Fibroblast of skin of left biceps (primary cell): ENCODE measurements at regions not wholly inside any gene's neighbourhood (a gene's known extent, or its start where the extent isn't known, plus 50 kb on each side); places are given as distances from the start of the nearest gene placed in this dataset.

Experiments
- DNase-seq, 2 experiments: peaks; one replicate each; pipeline ENCODE4 v3.0.0-alpha.2; 2013; ENCODE audit warnings: low read depth in 2 of 2

DNA sequence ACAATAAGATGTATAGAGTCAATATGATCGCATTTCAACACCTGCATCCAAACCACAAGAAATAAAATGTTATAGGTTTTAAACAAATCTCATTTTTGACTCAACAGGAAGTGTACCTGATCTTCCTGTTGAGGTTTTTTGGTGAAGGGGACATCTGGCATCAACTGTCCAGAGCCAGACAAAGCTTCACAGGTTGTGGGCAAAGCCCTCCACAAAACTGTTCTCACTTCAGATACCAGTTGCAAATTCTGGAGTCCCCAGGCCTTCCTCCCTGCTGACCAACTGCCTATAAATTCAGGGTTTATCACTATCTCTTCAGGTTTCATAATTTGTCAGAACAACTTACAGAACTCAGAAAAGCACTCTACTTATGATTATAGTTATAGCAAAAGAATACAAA is 326.1 kb upstream of the CAMK1G start:
- DNase-seq = no peak

DNA sequence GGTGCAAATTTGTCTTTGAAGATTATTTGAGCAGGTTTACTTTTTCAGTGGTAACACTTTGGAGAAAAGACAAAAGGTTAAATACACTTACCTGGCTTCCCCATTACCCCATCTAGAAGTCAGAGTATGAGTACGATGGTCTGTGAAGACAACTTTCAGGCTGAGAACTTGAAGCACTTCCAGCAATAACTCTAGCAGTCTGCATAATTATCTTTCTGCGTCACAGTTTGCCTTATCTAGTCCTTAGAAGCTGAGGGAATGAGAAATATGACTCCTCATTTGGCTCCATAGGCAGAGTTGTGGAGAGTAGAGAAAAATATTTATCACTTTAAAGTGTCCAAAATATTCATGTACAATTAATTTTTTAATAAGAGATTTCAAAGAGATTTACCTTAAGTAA is 323.4 kb upstream of the CAMK1G start:
- no peak for DNase-seq

- DNase-seq = no peak
Observed at GRCh38 chr1:209262631-209263030, 320.9 kb upstream of the CAMK1G start.

DNA sequence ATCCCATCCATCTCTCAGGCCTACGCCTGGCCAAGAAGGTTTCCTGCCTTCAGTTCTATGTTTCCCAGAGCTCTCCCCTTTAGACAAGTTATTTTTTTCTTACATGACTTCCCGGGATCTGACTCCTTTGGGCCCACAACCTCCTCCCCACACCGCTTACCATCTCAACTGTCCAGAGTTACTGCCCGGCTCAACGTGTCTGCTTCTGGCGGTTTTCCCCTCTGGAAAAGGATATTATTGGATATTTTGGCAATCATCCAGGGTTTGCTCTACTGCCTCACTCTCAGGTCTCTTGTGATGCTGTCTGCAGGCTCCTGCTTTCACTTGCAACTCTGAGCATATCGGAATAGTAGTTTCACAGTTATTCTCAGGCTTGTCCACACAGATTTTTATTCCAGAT is 318.2 kb upstream of the CAMK1G start:
- DNase-seq = no peak

- no peak for DNase-seq
Observed at GRCh38 chr1:209266590-209267205, 316.8 kb upstream of the CAMK1G start.

DNA sequence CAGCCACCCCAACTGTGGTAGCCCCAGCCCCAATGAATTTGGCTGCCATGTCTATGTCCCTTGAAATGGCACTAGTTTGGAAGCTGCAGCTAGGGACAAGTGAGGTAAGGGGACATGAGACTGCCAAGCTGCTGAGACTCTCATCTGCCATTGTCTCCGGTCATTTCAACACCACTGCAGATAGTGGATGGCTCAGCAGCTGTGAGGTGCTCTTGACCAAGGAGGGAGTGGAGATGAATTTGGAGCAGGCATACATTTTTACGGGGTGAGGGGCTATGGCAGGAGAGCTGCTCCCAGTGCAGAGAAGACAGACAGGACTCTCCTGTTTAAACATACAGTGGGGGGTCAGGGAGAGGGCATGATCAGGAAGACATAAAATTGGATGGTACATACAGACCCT is 315.5 kb upstream of the CAMK1G start:
- DNase-seq = no peak

DNA sequence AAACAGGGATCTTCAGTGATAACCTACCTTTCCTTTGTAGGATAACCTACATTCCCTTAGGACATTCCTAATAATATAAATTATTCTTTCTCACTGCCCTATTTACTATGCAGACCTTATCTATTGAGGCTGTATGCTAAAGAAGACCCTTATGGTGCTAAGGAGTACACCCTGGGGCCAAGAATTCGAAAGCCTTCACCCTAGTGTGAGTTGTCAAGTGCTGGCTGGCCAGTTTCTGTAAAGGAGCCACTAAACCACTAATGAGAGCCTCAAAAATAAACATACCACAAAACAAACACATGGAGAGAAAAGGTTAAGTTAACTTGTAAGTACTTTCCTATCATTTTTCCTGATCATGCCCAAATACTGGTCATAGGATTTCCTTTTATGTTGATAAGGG is 315.0 kb upstream of the CAMK1G start:
- DNase-seq = no peak

GRCh38 chr1:209276321-209276720 is 307.2 kb upstream of the CAMK1G start:
- DNase-seq = no peak

DNA sequence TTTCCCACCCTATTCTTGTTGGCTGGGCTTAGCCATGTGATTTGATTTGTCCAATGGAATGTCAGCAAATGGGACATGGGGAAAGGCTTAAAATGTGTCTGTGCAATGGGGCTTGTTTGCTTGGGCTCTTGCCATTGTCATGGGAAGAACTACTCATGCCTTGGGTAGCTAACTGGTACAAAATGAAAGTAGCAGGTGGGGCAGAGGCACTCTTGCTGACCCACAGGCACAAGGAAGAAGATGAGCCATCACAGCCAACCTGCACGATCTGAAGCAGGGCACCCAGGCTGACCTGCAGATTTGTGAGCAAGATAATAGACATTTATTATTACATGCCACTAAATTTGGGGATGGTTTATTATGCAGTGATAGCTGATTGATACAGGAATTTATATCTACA is 305.9 kb upstream of the CAMK1G start:
- no peak for DNase-seq

DNA sequence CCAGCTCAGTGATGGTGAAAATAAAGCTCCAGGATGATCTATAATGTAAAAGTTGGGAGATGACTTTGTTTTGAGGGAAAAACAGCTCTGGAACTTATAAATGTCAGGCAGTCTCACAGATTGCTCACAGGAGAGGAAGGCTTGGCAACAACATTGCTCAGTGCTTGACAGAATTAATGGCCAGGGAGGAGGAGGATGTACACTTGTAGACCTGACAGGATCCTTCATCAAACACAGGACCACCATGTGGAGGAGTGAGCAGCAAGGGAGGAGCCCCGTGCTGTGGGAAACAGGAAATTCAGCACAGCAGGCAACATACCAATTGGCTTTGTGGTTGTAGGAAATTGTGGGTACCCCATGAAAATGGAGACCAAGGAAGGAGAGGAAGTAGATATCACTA is 291.8 kb upstream of the CAMK1G start:
- DNase-seq = no peak

DNA sequence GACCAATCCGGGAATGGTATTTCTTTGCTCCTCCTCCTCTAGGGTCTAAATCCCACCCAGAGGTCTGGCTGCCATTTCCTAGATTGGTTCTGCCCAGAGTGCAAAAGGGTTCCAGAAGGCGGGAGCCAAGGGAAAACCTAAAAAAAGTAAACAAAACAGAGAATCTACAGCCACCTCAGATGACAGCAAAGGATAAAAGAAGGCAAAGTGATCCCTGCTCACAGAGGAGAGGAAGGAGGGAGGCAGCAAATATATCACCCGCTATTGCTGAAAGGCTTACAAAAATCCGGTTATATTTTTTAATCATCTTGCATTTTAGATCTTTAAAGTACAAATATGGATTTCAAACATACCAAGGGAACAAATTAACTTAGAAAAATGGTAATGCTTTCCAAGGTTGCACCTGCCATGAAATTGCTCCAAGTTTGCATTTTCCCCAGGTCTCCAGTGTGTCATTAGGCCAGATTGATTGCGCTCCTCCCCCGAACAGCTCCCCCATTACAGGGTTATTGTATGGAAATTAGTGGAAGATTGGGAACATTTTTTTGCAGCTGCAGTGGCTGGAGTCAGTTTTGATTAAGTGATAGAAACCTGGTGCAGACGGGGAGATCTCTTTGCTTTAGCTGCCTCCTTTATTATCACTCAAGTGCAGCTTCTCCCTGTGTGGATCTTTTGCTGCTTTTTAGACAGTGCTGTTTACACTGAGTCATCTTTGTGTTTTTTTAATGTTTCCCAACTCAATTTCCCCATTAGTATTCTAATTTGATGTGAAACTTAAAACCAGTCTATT is 280.5 kb upstream of the CAMK1G start:
- DNase-seq = no peak

DNA sequence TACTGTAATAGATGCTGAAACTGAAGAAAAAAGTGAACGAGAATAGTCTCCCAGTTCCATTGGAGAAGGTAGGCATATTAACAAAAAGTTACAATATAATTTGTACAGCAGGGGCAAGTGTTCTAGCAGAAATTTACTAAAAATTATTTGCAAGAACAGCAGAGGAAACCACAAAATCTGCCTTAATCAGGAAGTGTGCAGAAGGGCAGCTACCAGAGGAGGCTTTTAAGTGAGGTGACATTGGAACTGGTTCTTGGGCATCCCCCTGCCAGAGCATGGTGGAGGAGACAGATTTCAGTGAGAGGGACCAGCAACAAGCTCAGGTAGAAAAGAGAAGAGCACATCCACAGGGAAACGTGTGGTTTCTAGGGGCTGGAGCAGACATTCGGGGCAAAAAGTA is 279.3 kb upstream of the CAMK1G start:
- no peak for DNase-seq

DNA sequence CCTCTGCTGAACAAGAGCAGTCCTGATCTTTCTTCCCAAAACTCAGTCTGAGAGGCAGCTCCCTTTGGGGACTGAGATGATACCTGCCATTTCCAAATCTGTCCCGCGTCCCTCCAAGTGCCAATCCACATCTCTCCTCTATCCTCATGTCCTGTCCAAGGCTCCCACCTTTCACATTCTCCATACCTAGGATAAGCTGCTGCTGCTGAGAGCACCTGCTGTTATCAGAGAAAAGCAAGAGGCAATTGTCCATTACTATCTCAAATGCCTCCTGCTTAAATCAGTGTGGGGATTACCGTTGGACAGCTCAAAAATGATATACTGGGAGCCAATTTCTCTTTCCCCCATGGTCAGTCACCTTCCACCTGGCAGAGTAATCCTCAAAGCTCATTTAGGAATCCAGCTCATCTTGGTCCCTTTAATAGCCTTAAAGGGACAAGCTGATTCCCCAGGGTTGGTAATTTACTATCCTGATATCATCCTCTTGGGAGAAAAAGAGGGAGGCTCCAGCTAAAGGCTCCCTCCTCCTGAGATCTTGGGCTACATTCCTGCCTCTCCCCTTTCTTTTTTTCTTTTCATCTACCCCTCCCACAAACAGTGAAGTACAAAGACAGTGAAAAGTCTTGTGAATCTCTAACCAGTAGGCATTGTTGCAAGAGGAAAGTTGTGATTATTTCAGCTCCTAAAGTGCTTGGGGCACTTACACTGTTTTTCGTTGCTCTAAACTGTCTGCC is 278.1 kb upstream of the CAMK1G start:
- DNase-seq = no peak

- no peak for DNase-seq
Observed at GRCh38 chr1:209307846-209308245, 275.7 kb upstream of the CAMK1G start.

GRCh38 chr1:209309198-209309597 is 274.3 kb upstream of the CAMK1G start:
- DNase-seq = no peak

- no peak for DNase-seq
Observed at GRCh38 chr1:209311770-209312169, 271.7 kb upstream of the CAMK1G start.

- DNase-seq = no peak
Observed at GRCh38 chr1:209316929-209317328, 266.6 kb upstream of the CAMK1G start.

DNA sequence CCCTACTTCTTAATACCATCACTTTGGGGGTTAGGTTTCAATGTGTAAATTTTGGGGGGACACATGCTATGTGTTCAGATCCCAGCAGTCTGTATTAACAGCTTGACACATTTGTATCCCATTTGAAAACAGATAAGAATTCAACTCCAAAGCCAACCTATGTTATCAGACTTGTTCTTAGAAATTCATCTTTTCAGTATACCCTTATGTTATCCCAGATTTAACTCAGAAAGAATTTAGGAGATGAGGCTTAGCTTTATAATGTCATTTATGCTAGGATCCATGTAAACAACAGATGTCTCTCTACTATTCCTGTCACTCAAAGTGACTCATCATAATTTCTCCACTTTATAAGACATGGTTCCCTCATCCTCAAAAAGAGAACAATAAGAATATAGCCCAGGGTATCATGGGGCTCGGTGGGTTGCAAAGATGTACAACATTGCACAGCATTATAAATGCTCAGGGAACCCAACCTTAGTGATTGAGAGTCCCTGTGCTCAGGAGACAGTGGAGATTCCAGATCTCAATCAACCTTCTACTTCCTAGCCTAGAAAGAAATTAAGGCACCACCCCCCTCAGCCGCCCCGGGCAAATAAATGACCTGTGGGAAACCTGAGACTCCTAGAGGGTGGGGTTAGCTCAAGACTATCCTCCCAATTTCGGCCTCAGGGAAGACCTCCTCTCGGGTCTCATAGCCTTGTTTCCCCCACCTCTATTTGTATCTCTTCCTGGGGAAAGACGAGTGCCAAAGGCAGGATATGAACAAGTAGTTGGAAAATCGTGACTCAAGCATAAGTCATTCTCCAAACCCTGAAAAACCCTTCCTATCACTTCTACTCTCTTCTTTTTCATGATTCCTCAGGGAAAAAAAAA is 265.1 kb upstream of the CAMK1G start:
- no peak for DNase-seq

DNA sequence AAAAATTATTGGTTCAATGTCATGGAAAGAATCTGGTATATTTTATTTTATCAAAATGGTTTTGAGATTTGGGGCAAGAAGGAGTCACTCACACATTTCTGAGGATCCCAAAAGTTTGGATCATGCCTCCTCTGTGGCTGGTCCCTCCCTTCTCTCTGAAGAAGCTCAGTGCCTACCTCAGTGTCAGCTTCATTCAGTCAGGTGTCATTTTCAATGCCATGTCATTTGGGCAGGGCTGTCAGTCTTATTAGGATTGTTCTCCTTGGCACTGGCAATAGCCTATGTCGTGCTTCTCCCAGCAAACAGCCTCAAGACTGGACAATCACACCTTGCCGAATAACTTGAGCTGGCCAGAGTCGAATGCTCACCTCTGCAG is 264.5 kb upstream of the CAMK1G start:
- DNase-seq = no peak

DNA sequence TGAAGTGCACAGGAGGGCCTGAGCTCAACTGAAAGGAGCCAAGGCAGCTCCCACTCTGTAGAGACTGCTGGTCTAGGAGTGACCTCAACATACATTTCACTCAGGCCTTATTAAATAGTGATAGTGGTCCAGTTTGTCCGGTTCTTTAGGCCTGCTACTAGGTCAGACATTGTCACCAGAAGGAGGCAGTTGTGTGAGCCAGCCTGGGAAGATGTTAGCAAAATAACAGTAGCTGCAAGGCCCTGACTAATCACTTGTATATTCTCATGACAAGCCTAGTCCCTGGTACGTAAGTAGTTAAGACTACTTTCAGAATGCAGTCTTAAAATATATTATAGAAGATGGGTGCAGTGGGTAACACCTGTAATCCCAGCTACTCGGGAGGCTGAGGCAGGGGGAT is 264.0 kb upstream of the CAMK1G start:
- no peak for DNase-seq

GRCh38 chr1:209323743-209324142 is 259.8 kb upstream of the CAMK1G start:
- no peak for DNase-seq
